ENCODE measurements at regions not wholly inside any gene's neighbourhood (a gene's known extent, or its start where the extent isn't known, plus 50 kb on each side); places are given as distances from the start of the nearest gene placed in this dataset.

DNA sequence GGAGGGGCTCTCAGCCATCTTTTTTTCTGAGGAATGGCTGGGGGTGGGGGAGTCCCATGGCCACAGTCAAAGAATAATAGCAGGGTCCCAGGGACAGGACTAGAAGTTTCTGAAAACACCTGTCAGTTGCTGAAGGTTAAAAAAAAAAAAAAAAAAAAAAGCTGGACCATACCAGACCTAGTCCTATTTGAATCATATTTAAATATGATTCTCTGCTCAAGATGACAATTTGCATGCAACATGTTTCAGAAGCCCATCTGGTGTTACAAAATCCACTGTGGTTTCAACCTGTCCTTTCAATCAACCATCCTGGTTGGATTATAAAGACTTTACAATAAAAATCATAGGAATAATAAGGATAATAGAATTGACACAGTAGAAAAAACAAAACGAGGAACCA lies 153.7 kb downstream of the TENT5C start (continued):
- TF ChIP-seq ZNF473 (tag by site-specific recombination; IDR thresholded peaks at IDR 0.05): no peak
- TF ChIP-seq, protein P1, sequence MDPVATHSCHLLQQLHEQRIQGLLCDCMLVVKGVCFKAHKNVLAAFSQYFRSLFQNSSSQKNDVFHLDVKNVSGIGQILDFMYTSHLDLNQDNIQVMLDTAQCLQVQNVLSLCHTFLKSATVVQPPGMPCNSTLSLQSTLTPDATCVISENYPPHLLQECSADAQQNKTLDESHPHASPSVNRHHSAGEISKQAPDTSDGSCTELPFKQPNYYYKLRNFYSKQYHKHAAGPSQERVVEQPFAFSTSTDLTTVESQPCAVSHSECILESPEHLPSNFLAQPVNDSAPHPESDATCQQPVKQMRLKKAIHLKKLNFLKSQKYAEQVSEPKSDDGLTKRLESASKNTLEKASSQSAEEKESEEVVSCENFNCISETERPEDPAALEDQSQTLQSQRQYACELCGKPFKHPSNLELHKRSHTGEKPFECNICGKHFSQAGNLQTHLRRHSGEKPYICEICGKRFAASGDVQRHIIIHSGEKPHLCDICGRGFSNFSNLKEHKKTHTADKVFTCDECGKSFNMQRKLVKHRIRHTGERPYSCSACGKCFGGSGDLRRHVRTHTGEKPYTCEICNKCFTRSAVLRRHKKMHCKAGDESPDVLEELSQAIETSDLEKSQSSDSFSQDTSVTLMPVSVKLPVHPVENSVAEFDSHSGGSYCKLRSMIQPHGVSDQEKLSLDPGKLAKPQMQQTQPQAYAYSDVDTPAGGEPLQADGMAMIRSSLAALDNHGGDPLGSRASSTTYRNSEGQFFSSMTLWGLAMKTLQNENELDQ (tag by site-specific recombination; IDR thresholded peaks at IDR 0.05; ENCODE audit: low read depth): no peak
- no peak for TF ChIP-seq REPIN1 (tag by site-specific recombination; IDR thresholded peaks at IDR 0.05; ENCODE audit: low read depth)
- no peak for TF ChIP-seq ZNF175 (tag by site-specific recombination; IDR thresholded peaks at IDR 0.05)
- no peak for TF ChIP-seq MEIS1 (CRISPR knock-in tag; IDR thresholded peaks at IDR 0.05; ENCODE audit: borderline replicate concordance)
- no peak for TF ChIP-seq ZNF112 (tag by site-specific recombination; IDR thresholded peaks at IDR 0.05)
- TF ChIP-seq ZNF16 (tag by site-specific recombination; IDR thresholded peaks at IDR 0.05; ENCODE audit: low read depth): no peak

DNA sequence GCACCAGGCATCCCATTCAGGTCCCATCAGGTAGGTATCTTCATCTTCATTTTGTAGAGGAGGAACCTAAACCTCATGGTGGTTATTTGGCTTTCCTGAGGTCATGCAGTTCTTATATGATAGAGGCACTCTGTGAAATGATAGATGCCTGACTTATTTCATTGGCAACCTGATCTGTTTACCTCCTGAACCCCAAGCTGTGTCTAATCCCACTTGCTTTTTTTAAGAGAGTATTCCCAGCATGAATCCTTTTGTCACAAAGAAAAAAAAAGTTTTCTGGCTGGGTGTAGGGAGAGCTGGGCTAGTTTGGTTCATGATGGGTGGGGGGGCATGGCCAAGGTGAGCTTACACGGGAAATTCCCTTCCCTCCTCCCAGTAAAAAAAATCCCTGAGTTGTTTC lies 154.2 kb downstream of the TENT5C start:
- no peaks in the 10 kb centered on the region for H3K9me3 ChIP-seq (ENCODE audit: control insufficient read depth, insufficient read depth, low read depth, low read length)
- ChIA-PET CTCF (interaction anchor here (0.6 to 2.9 kb wide), 7 partner anchors 101 to 251 kb away, joined by 3 to 27 read pairs (median 4); no protein-coding TSS in a partner anchor), POLR2A (interaction anchor here (0.6 kb wide), 2 partner anchors 28 to 364 kb away, joined by 3 to 6 read pairs; no protein-coding TSS in a partner anchor)
- H3K4me3 ChIP-seq (ENCODE audit: low read depth, low read length): no peak overlapping the region
- no peak overlapping the region for H3K27ac ChIP-seq (ENCODE audit: extremely low read depth, low read depth, low read length)
- peaks cover 4% of the 10 kb centered on the region for H3K4me1 ChIP-seq (ENCODE audit: control insufficient read depth, insufficient read depth, low read length)
- no peaks in the 10 kb centered on the region for H3K36me3 ChIP-seq (ENCODE audit: control insufficient read depth in 2 of 2, insufficient read depth in 1 of 2, low read length in 2 of 2)
- TF ChIP-seq, protein P2, sequence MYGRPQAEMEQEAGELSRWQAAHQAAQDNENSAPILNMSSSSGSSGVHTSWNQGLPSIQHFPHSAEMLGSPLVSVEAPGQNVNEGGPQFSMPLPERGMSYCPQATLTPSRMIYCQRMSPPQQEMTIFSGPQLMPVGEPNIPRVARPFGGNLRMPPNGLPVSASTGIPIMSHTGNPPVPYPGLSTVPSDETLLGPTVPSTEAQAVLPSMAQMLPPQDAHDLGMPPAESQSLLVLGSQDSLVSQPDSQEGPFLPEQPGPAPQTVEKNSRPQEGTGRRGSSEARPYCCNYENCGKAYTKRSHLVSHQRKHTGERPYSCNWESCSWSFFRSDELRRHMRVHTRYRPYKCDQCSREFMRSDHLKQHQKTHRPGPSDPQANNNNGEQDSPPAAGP (tag by site-specific recombination; IDR thresholded peaks at IDR 0.05): no peak
- TF ChIP-seq HOXD13 (CRISPR knock-in tag; IDR thresholded peaks at IDR 0.05; ENCODE audit: borderline replicate concordance) (no peak), ZNF274 (IDR thresholded peaks at IDR 0.05; ENCODE audit: low read length) (no peak), ZNF274 (tag by site-specific recombination; IDR thresholded peaks at IDR 0.05; ENCODE audit: borderline replicate concordance) (no peak), ZNF610 (tag by site-specific recombination; IDR thresholded peaks at IDR 0.05; ENCODE audit: borderline replicate concordance) (no peak), ZNF555 (tag by site-specific recombination; conservative IDR thresholded peaks at IDR 0.05) (no peak), ZNF394 (tag by site-specific recombination; IDR thresholded peaks at IDR 0.05; ENCODE audit: borderline replicate concordance) (no peak), ZNF473 (tag by site-specific recombination; IDR thresholded peaks at IDR 0.05) (no peak), ZBTB17 (tag by site-specific recombination; IDR thresholded peaks at IDR 0.05) (no peak), GLI2 (tag by site-specific recombination; IDR thresholded peaks at IDR 0.05; ENCODE audit: borderline replicate concordance, low read depth) (no peak), FEZF1 (tag by site-specific recombination; IDR thresholded peaks at IDR 0.05) (peak; percentile 57), GFI1B (tag by site-specific recombination; IDR thresholded peaks at IDR 0.05) (no peak), ZNF423 (tag by site-specific recombination; IDR thresholded peaks at IDR 0.05) (peak; percentile 51; the same call in 1 of the 2 replicates), ZNF596 (tag by site-specific recombination; IDR thresholded peaks at IDR 0.05) (0 out of 2 replicates have a peak, but pooled peaks have one; percentile 25), ZNF2 (tag by site-specific recombination; IDR thresholded peaks at IDR 0.05) (no peak)
- TF ChIP-seq, protein P3, sequence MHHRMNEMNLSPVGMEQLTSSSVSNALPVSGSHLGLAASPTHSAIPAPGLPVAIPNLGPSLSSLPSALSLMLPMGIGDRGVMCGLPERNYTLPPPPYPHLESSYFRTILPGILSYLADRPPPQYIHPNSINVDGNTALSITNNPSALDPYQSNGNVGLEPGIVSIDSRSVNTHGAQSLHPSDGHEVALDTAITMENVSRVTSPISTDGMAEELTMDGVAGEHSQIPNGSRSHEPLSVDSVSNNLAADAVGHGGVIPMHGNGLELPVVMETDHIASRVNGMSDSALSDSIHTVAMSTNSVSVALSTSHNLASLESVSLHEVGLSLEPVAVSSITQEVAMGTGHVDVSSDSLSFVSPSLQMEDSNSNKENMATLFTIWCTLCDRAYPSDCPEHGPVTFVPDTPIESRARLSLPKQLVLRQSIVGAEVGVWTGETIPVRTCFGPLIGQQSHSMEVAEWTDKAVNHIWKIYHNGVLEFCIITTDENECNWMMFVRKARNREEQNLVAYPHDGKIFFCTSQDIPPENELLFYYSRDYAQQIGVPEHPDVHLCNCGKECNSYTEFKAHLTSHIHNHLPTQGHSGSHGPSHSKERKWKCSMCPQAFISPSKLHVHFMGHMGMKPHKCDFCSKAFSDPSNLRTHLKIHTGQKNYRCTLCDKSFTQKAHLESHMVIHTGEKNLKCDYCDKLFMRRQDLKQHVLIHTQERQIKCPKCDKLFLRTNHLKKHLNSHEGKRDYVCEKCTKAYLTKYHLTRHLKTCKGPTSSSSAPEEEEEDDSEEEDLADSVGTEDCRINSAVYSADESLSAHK (tag by site-specific recombination; IDR thresholded peaks at IDR 0.05): peak; percentile 33; the same call in 1 of the 2 replicates
- TF ChIP-seq, protein P4, sequence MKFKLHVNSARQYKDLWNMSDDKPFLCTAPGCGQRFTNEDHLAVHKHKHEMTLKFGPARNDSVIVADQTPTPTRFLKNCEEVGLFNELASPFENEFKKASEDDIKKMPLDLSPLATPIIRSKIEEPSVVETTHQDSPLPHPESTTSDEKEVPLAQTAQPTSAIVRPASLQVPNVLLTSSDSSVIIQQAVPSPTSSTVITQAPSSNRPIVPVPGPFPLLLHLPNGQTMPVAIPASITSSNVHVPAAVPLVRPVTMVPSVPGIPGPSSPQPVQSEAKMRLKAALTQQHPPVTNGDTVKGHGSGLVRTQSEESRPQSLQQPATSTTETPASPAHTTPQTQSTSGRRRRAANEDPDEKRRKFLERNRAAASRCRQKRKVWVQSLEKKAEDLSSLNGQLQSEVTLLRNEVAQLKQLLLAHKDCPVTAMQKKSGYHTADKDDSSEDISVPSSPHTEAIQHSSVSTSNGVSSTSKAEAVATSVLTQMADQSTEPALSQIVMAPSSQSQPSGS (tag by site-specific recombination; IDR thresholded peaks at IDR 0.05; ENCODE audit: low read depth): no peak
- TF ChIP-seq, protein P5, sequence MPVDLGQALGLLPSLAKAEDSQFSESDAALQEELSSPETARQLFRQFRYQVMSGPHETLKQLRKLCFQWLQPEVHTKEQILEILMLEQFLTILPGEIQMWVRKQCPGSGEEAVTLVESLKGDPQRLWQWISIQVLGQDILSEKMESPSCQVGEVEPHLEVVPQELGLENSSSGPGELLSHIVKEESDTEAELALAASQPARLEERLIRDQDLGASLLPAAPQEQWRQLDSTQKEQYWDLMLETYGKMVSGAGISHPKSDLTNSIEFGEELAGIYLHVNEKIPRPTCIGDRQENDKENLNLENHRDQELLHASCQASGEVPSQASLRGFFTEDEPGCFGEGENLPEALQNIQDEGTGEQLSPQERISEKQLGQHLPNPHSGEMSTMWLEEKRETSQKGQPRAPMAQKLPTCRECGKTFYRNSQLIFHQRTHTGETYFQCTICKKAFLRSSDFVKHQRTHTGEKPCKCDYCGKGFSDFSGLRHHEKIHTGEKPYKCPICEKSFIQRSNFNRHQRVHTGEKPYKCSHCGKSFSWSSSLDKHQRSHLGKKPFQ (tag by site-specific recombination; IDR thresholded peaks at IDR 0.05): no peak
- TF ChIP-seq, protein P6, sequence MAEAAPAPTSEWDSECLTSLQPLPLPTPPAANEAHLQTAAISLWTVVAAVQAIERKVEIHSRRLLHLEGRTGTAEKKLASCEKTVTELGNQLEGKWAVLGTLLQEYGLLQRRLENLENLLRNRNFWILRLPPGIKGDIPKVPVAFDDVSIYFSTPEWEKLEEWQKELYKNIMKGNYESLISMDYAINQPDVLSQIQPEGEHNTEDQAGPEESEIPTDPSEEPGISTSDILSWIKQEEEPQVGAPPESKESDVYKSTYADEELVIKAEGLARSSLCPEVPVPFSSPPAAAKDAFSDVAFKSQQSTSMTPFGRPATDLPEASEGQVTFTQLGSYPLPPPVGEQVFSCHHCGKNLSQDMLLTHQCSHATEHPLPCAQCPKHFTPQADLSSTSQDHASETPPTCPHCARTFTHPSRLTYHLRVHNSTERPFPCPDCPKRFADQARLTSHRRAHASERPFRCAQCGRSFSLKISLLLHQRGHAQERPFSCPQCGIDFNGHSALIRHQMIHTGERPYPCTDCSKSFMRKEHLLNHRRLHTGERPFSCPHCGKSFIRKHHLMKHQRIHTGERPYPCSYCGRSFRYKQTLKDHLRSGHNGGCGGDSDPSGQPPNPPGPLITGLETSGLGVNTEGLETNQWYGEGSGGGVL (tag by site-specific recombination; IDR thresholded peaks at IDR 0.05): no peak

All from HEK293 (cell line).